OCI-M2 (cell line): ENCODE measurements at regions not wholly inside any gene's neighbourhood (a gene's known extent, or its start where the extent isn't known, plus 50 kb on each side); places are given as distances from the start of the nearest gene placed in this dataset.
"Not testable (repeated sequence)": the region's sequence is repeated elsewhere in the genome, so short reads cannot be mapped to it uniquely, and the experiment has no call there.

Experiments
- DNase-seq: peaks from one replicate; lab custom pipeline; 2025; ENCODE audit not compliant: unreplicated experiment; lab: John Stamatoyannopoulos, UW

- no peak for DNase-seq
Observed at GRCh38 chr7:106583706-106584690, 77.0 kb downstream of the CCDC71L start.

DNA sequence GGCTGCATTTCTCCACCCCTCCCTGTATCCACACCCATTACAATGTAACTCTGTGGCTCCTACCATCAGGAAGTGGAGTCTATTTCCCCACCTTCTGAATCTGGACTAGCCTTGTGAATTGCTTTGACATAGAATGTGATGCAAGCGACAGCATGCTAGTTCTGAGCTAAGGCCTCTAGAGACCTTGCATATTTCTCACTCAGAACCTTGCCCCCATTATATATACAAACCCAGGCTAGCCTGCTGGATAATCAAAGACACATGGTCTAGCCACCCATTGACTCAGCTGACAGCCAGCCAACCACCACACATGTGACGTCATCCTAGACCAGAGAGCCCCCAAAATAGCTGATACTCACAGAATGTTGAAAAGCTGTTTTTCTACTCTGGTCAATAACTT is 77.9 kb downstream of the CCDC71L start:
- DNase-seq = no peak

GRCh38 chr7:106582365-106582764 is 78.6 kb downstream of the CCDC71L start:
- no peak for DNase-seq

DNA sequence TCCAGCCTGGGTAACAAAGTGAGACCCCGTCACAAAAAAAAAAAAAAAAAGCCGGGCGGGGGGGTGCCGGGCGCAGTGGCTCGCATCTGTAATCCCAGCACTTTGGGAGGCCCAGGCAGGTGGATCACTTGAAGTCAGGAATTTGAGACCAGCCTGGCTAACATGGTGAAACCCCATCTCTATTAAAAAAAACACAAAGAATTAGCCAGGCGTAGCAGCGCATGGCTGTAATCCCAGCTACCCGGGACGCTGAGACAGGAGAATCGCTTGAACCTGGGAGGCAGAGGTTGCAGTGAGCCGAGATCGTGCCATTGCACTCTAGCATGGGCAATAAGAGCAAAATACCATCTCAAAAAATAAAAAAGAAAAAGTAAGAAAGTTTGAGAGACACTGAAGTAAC is 81.9 kb downstream of the CCDC71L start:
- DNase-seq = not testable (repeated sequence)

DNA sequence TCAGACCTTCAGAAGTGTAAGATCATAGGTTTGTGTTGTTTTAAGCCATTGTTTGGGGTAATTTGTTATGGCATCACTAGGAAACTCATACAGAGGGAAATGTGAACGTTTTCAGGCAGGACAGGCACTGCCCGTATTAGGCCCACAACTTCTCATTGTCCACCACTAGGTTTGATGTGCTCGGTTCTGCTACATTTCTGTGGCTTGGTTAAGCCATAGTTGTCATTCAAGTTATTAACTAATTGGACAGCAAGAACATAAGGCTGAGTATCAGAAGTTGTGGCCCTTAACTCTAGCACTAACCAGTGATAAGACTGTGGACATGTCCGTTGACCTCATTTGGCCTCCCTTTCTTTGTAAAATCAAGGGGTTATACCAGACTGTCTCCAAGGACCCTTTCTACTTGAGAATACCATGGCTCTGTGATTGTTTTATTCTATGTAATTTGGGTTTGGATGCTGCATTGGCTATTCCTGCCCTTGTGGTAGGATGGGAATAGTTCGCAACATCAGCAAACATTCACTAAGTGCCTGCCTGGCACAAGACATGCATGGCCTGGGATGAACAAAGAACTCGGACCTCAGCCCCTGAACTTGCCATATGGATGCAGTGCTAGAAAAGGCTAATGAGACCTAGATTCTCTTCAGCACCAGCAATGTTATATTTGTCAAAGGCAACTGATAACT is 85.7 kb downstream of the CCDC71L start:
- no peak for DNase-seq

- no peak for DNase-seq
Observed at GRCh38 chr7:106573738-106574137, 87.2 kb downstream of the CCDC71L start.

GRCh38 chr7:106573125-106573663 is 87.8 kb downstream of the CCDC71L start:
- no peak for DNase-seq

- no peak for DNase-seq
Observed at GRCh38 chr7:106572394-106573124, 88.4 kb downstream of the CCDC71L start.

- DNase-seq = no peak
Observed at GRCh38 chr7:106571563-106571962, 89.4 kb downstream of the CCDC71L start.

DNA sequence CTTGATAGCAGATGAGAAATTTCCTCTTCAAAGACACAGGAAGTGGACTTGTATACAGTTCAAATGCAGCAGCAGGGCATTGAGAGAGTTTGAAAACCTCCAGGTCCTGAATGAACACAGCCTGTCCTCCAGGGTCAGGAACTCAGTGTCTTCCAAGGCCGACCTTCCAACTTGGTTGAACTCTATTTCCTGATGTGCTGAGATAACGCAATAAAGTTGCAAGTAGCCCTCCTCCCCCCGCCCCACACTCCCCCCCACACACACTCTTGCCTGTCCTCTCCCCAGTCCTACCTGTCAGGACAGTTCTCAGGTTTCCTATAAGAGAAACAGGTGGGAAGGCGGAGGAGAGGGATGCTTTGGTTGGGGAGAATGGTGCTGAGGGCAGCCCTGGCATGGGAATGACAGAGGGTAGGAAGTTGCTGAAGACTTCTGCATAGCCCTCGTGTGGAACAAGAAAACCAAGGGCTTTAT is 90.0 kb downstream of the CCDC71L start:
- DNase-seq = no peak

DNA sequence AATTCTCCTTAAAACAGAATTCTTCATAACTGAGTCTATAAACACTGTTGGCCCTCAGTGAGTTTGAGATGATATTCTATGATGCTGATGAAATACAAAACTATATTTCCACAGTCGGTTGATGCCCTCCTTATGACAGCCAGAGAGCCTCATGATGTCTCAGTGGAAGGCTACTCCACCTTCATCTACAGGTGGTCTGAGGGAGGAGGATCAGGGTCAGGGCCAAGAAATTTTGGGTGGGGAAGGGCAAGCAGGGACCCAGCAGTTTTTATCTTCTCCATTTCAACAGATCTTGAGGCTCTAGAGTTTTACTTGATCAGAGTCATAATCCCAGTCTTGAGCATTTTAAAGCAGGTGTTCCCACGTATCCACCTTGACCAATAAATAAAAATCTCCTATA is 90.8 kb downstream of the CCDC71L start:
- DNase-seq = no peak

GRCh38 chr7:106569500-106569929 is 91.4 kb downstream of the CCDC71L start:
- no peak for DNase-seq

- DNase-seq = peak; percentile 47
Observed at GRCh38 chr7:106568680-106569499, 92.1 kb downstream of the CCDC71L start.

GRCh38 chr7:106568002-106568679 is 92.8 kb downstream of the CCDC71L start:
- no peak for DNase-seq

DNA sequence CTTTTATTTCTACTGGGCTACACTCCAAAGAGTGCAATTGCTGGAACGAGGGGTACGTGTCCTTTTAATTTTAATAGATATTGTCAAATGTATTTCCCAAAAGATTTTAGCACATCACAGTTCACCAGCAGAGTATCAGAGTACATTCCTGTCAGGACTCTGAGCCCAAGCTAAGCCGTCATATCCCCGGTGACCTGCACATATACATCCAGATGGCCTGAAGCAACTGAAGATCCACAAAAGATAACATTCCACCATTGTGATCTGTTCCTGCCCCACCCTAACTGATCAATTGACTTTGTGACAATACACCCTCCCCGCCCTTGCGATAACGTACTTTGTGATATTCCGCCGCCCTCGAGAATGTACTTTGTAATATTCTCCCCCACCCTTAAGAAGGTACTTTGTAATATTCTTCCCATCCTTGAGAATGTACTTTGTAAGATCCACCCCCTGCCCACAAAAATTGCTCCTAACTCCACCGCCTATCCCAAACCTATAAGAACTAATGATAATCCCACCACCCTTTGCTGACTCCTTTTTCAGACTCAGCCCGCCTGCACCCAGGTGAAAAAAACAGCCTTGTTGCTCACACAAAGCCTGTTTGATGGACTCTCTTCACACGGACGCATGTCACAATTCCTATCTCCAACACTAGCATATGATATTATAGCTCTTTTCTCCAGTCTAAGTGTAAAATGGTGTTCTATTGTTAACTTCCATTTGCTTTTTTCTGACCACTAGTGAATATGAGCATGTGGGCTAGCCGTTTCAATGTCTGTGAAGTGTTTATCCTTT is 93.6 kb downstream of the CCDC71L start:
- DNase-seq = not testable (repeated sequence)

DNA sequence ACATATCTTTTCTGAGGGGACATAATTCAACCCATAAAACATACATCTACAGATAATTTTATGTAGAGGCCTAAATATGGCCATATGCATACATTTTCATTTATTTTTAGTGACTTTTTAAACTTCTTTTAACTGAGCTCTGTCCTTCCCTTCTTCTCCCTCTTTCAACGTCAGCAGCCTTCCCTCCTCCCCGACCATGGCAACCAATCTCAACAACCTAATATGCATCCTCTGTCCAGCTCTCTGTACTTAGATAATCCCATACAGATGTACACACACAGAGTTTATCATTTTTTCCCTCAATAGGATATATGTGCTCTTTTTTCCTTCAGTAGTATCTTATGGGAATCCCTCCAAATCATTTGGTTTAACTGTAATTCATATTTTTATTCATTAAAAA is 94.3 kb downstream of the CCDC71L start:
- no peak for DNase-seq

DNA sequence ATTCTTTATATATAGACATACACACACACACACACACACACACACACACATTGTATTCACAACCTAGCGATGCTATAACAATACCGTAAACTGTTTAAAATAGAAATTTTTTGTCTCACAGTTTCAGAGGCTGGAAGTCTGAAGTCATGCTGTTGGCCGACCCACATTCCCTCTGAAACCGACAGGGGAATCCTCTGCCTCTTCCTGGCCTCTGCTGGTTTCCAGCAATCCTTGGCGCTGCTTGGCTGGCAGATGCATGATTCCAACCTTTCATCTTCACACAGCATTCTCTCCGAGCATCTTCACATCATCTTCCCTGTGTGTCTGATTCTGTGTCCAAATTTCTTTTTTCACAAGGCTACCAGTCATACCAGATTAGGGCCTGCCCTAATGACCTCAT is 94.8 kb downstream of the CCDC71L start:
- DNase-seq = no peak

DNA sequence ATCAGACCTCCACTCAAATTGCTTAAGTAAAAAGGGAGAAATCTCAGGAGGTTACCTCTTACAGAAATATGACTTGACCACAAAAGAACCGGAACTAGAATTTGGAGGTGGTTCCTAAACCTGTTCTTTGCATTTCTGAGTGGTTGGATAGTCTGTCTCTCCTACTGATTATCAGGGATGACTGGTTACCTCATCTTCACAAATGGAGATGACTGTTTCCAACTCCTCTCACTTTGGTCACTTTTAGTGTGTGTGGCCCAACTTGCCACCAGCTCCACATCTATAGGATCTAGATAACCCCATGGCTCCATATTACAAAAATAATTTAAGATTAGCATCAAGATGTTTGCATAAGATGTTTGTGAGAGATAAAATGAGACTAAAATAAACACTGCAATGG is 95.5 kb downstream of the CCDC71L start:
- DNase-seq = no peak
